ENCODE measurements at regions not wholly inside any gene's neighbourhood (a gene's known extent, or its start where the extent isn't known, plus 50 kb on each side); places are given as distances from the start of the nearest gene placed in this dataset.
"Not testable (repeated sequence)": the region's sequence is repeated elsewhere in the genome, so short reads cannot be mapped to it uniquely, and the experiment has no call there.

DNA sequence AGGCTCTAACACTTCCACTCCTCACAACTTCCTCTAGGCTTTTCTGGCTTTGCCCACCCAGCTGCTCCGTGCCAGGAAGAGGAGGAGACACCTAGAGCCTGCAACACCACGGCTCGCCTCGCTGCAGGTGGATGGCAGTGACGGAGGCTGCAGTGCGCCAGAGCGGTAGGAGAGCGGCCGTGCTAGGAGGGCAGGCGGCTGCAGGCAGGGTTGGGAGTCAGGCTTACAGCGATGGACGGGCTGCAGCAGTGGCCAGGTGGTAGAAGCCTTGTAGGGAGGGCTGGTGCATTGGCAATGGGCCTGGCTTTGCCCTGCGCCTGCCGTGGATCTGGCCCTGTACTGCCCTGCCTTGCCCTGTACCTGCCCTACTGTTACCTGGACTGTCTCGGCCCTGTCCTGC lies 4896.0 kb upstream of the OR11H1 start:
- TF ChIP-seq, protein P1, sequence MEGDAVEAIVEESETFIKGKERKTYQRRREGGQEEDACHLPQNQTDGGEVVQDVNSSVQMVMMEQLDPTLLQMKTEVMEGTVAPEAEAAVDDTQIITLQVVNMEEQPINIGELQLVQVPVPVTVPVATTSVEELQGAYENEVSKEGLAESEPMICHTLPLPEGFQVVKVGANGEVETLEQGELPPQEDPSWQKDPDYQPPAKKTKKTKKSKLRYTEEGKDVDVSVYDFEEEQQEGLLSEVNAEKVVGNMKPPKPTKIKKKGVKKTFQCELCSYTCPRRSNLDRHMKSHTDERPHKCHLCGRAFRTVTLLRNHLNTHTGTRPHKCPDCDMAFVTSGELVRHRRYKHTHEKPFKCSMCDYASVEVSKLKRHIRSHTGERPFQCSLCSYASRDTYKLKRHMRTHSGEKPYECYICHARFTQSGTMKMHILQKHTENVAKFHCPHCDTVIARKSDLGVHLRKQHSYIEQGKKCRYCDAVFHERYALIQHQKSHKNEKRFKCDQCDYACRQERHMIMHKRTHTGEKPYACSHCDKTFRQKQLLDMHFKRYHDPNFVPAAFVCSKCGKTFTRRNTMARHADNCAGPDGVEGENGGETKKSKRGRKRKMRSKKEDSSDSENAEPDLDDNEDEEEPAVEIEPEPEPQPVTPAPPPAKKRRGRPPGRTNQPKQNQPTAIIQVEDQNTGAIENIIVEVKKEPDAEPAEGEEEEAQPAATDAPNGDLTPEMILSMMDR (IDR thresholded peaks at IDR 0.05) = not testable (repeated sequence)
- not testable (repeated sequence) for TF ChIP-seq ELF1 (IDR thresholded peaks at IDR 0.05); EP300 (IDR thresholded peaks at IDR 0.05; ENCODE audit: borderline replicate concordance in 1 of 2, low read depth in 1 of 2, low read length in 1 of 2); RXRA (IDR thresholded peaks at IDR 0.05; ENCODE audit: borderline replicate concordance, low read depth)
- TF ChIP-seq, protein P2, sequence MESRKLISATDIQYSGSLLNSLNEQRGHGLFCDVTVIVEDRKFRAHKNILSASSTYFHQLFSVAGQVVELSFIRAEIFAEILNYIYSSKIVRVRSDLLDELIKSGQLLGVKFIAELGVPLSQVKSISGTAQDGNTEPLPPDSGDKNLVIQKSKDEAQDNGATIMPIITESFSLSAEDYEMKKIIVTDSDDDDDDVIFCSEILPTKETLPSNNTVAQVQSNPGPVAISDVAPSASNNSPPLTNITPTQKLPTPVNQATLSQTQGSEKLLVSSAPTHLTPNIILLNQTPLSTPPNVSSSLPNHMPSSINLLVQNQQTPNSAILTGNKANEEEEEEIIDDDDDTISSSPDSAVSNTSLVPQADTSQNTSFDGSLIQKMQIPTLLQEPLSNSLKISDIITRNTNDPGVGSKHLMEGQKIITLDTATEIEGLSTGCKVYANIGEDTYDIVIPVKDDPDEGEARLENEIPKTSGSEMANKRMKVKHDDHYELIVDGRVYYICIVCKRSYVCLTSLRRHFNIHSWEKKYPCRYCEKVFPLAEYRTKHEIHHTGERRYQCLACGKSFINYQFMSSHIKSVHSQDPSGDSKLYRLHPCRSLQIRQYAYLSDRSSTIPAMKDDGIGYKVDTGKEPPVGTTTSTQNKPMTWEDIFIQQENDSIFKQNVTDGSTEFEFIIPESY (IDR thresholded peaks at IDR 0.05; ENCODE audit: borderline replicate concordance, low read depth) = not testable (repeated sequence)

All from SK-N-SH (cell line).